OCI-LY3 (cell line): ENCODE measurements at regions not wholly inside any gene's neighbourhood (a gene's known extent, or its start where the extent isn't known, plus 50 kb on each side); places are given as distances from the start of the nearest gene placed in this dataset.

Source experiments
- CTCF ChIP-seq: fragments of 200-600, 300-600 bp; sonication (generic); IDR thresholded peaks from 2 replicates; pipeline ENCODE4 v1.5.1; 2014; ENCODE audit warnings: antibody characterized with exemption, low read length, low read depth
- EZH2phosphoT487 ChIP-seq: fragments of 200-600 bp; shearing (Covaris generic); IDR thresholded peaks from 2 replicates; pipeline ENCODE4 v1.6.1; 2018; ENCODE audit warnings: antibody characterized with exemption, mixed run types, low read depth

- TF ChIP-seq EZH2phosphoT487: no peak
- no peak for TF ChIP-seq CTCF
Measured at GRCh38 chr4:53821179-53821851, 230.0 kb upstream of the LNX1 start.
